Osteocyte (in vitro differentiated cells): ENCODE measurements at regions not wholly inside any gene's neighbourhood (a gene's known extent, or its start where the extent isn't known, plus 50 kb on each side); places are given as distances from the start of the nearest gene placed in this dataset.

Experiments used
- DNase-seq: peaks from one replicate; pipeline ENCODE4 v3.0.0; 2021; ENCODE audit warnings: mixed read lengths; ENCODE audit not compliant: unreplicated experiment; ENCODE audit errors: extremely low spot score
- H3K27ac Mint-ChIP-seq: one replicate; pipeline ENCODE4 v1.8.0; 2021; ENCODE audit warnings: mild to moderate bottlenecking, mixed read lengths; ENCODE audit not compliant: unreplicated experiment
- H3K27me3 Mint-ChIP-seq: one replicate; pipeline ENCODE4 v1.8.0; 2021; ENCODE audit warnings: mixed read lengths; ENCODE audit not compliant: unreplicated experiment
- H3K36me3 Mint-ChIP-seq: one replicate; pipeline ENCODE4 v1.8.0; 2021; ENCODE audit warnings: mixed read lengths; ENCODE audit not compliant: unreplicated experiment
- H3K4me1 Mint-ChIP-seq: one replicate; pipeline ENCODE4 v1.8.0; 2021; ENCODE audit warnings: mixed read lengths; ENCODE audit not compliant: unreplicated experiment
- H3K4me3 Mint-ChIP-seq: one replicate; pipeline ENCODE4 v1.8.0; 2021; ENCODE audit warnings: mild to moderate bottlenecking, moderate library complexity, mixed read lengths; ENCODE audit not compliant: unreplicated experiment
- H3K9me3 Mint-ChIP-seq: one replicate; pipeline ENCODE4 v1.8.0; 2021; ENCODE audit warnings: mixed read lengths; ENCODE audit not compliant: unreplicated experiment
- CTCF ChIP-seq: fragments of 200-600 bp; sonication (generic); IDR thresholded peaks from 2 replicates; pipeline ENCODE4 v1.5.0; 2021; ENCODE audit warnings: antibody characterized with exemption, mild to moderate bottlenecking, moderate library complexity

- no peak for DNase-seq
- TF ChIP-seq CTCF, result no peak
- no peaks in the 10 kb centered on the region for H3K27me3 Mint-ChIP-seq
- H3K36me3 Mint-ChIP-seq, result no peaks in the 10 kb centered on the region
- H3K4me3 Mint-ChIP-seq, result no peak overlapping the region
- no peak overlapping the region for H3K27ac Mint-ChIP-seq
- H3K4me1 Mint-ChIP-seq, result no peaks in the 10 kb centered on the region
- no peaks in the 10 kb centered on the region for H3K9me3 Mint-ChIP-seq
These were observed 318.7 kb upstream of the LMCD1 start for GRCh38 chr3:8182904-8183303.

- H3K9me3 Mint-ChIP-seq, result no peaks in the 10 kb centered on the region
- no peak for TF ChIP-seq CTCF
These were observed 318.0 kb upstream of the LMCD1 start for GRCh38 chr3:8183627-8184026.

GRCh38 chr3:8186213-8186612, 315.4 kb upstream of the LMCD1 start:
- Mint-ChIP-seq H3K27me3 (peaks cover 5% of the 10 kb centered on the region), H3K4me3 (no peak overlapping the region), H3K9me3 (peaks cover 5% of the 10 kb centered on the region), H3K27ac (no peak overlapping the region), H3K36me3 (no peaks in the 10 kb centered on the region), H3K4me1 (no peaks in the 10 kb centered on the region)
- TF ChIP-seq CTCF, result no peak
- DNase-seq, result no peak

More at GRCh38 chr3:8183627-8184026, 318.0 kb upstream of the LMCD1 start:
- H3K27me3 Mint-ChIP-seq, result no peaks in the 10 kb centered on the region
- H3K36me3 Mint-ChIP-seq, result no peaks in the 10 kb centered on the region
- no peak for DNase-seq
- H3K4me1 Mint-ChIP-seq, result no peaks in the 10 kb centered on the region
- no peak overlapping the region for H3K27ac Mint-ChIP-seq
- H3K4me3 Mint-ChIP-seq, result no peak overlapping the region

- Mint-ChIP-seq H3K36me3 (no peaks in the 10 kb centered on the region), H3K27ac (no peak overlapping the region), H3K27me3 (peaks cover 5% of the 10 kb centered on the region), H3K4me3 (no peak overlapping the region), H3K4me1 (no peaks in the 10 kb centered on the region), H3K9me3 (peaks cover 14% of the 10 kb centered on the region)
- no peak for DNase-seq
- TF ChIP-seq CTCF, result no peak
These were observed 313.6 kb upstream of the LMCD1 start for GRCh38 chr3:8187996-8188395.

GRCh38 chr3:8189051-8189450, 312.6 kb upstream of the LMCD1 start:
- DNase-seq, result no peak
- Mint-ChIP-seq H3K36me3 (no peaks in the 10 kb centered on the region), H3K9me3 (peaks cover 14% of the 10 kb centered on the region), H3K4me1 (no peaks in the 10 kb centered on the region), H3K27ac (no peak overlapping the region), H3K27me3 (peaks cover 5% of the 10 kb centered on the region), H3K4me3 (no peak overlapping the region)
- no peak for TF ChIP-seq CTCF
